Osteoblast (primary cell): ENCODE measurements at regions not wholly inside any gene's neighbourhood (a gene's known extent, or its start where the extent isn't known, plus 50 kb on each side); places are given as distances from the start of the nearest gene placed in this dataset.

Experiments used
- DNase-seq: peaks from one replicate; pipeline ENCODE4 v3.0.0; 2011; ENCODE audit warnings: low spot score, mixed read lengths; ENCODE audit not compliant: insufficient read length; ENCODE audit errors: missing footprints
- H2AFZ ChIP-seq: 2 replicates; pipeline ENCODE4 v1.6.0; 2011; ENCODE audit warnings: mild to moderate bottlenecking, low read length
- H3K27ac ChIP-seq: 2 replicates; pipeline ENCODE4 v1.5.1; 2011; ENCODE audit warnings: mild to moderate bottlenecking, low read depth, low read length, moderate library complexity
- H3K27me3 ChIP-seq: 2 replicates; pipeline ENCODE4 v1.6.0; 2012; ENCODE audit warnings: mild to moderate bottlenecking, control low read depth, inconsistent platforms, low read length, moderate library complexity; ENCODE audit not compliant: insufficient read depth
- H3K36me3 ChIP-seq: 2 replicates; pipeline ENCODE4 v1.5.1; 2011; ENCODE audit warnings: mild to moderate bottlenecking, low read length, control low read depth, moderate library complexity; ENCODE audit not compliant: insufficient read depth
- H3K4me1 ChIP-seq: 2 replicates; pipeline ENCODE4 v1.5.1; 2011; ENCODE audit warnings: mild to moderate bottlenecking, low read length, control low read depth, moderate library complexity; ENCODE audit not compliant: insufficient read depth
- H3K4me2 ChIP-seq: 2 replicates; pipeline ENCODE4 v1.6.0; 2011; ENCODE audit warnings: mild to moderate bottlenecking, low read length; ENCODE audit not compliant: insufficient read depth
- H3K4me3 ChIP-seq: fragments of 200-600 bp; sonication (generic); 3 replicates; pipeline ENCODE4 v1.5.1; 2012; ENCODE audit warnings: mild to moderate bottlenecking, low read length, inconsistent platforms; ENCODE audit not compliant: insufficient read depth
- H3K79me2 ChIP-seq: 2 replicates; pipeline ENCODE4 v1.6.0; 2012; ENCODE audit warnings: mild to moderate bottlenecking, low read length, control low read depth, inconsistent platforms; ENCODE audit not compliant: insufficient read depth
- H3K9me3 ChIP-seq: 2 replicates; pipeline ENCODE4 v1.5.1; 2011; ENCODE audit warnings: low read depth, low read length, control low read depth
- H4K20me1 ChIP-seq: 2 replicates; pipeline ENCODE4 v1.6.0; 2012; ENCODE audit warnings: mild to moderate bottlenecking, low read length, control low read depth; ENCODE audit not compliant: insufficient read depth
- CTCF ChIP-seq: IDR thresholded peaks from 2 replicates; pipeline ENCODE4 v1.5.1; 2011; ENCODE audit warnings: mild to moderate bottlenecking, low read depth, low read length, moderate library complexity; ENCODE audit errors: extremely low read depth

GRCh38 chr10:58955615-58956014 lies 220.8 kb upstream of the PHYHIPL start:
- no peak for DNase-seq
- Histone ChIP-seq H3K79me2 (no peaks in the 10 kb centered on the region), H3K4me2 (no peak overlapping the region), H3K27me3 (no peaks in the 10 kb centered on the region), H2AFZ (no peak overlapping the region), H3K36me3 (no peaks in the 10 kb centered on the region), H3K27ac (no peak overlapping the region), H4K20me1 (no peaks in the 10 kb centered on the region), H3K4me3 (no peak overlapping the region), H3K4me1 (peaks cover 29% of the 10 kb centered on the region), H3K9me3 (no peaks in the 10 kb centered on the region)
- TF ChIP-seq CTCF = no peak

- no peaks in the 10 kb centered on the region for H3K79me2 ChIP-seq
- H3K27me3 ChIP-seq = no peaks in the 10 kb centered on the region
- peaks cover 17% of the 10 kb centered on the region for H3K4me1 ChIP-seq
- DNase-seq = no peak
- no peaks in the 10 kb centered on the region for H3K9me3 ChIP-seq
- no peak overlapping the region for H2AFZ ChIP-seq
- no peaks in the 10 kb centered on the region for H4K20me1 ChIP-seq
- no peak overlapping the region for H3K4me3 ChIP-seq
- no peak overlapping the region for H3K4me2 ChIP-seq
- H3K27ac ChIP-seq = no peak overlapping the region
- TF ChIP-seq CTCF = no peak
- H3K36me3 ChIP-seq = no peaks in the 10 kb centered on the region
These were observed 219.5 kb upstream of the PHYHIPL start for GRCh38 chr10:58956926-58957325.

GRCh38 chr10:58957517-58957916 lies 218.9 kb upstream of the PHYHIPL start:
- Histone ChIP-seq H2AFZ (no peak overlapping the region), H3K79me2 (no peaks in the 10 kb centered on the region), H3K4me1 (peaks cover 11% of the 10 kb centered on the region), H3K36me3 (no peaks in the 10 kb centered on the region), H3K27me3 (no peaks in the 10 kb centered on the region), H3K27ac (no peak overlapping the region), H3K9me3 (no peaks in the 10 kb centered on the region), H3K4me3 (no peak overlapping the region), H3K4me2 (no peak overlapping the region), H4K20me1 (no peaks in the 10 kb centered on the region)
- DNase-seq = no peak
- no peak for TF ChIP-seq CTCF

GRCh38 chr10:58963101-58963534 lies 213.3 kb upstream of the PHYHIPL start:
- Histone ChIP-seq H4K20me1 (no peaks in the 10 kb centered on the region), H3K27me3 (peaks cover 13% of the 10 kb centered on the region), H3K79me2 (no peaks in the 10 kb centered on the region), H3K36me3 (no peaks in the 10 kb centered on the region), H3K4me1 (no peaks in the 10 kb centered on the region), H3K4me3 (no peak overlapping the region), H3K9me3 (no peaks in the 10 kb centered on the region), H2AFZ (no peak overlapping the region), H3K27ac (no peak overlapping the region), H3K4me2 (no peak overlapping the region)
- DNase-seq = no peak
- peak; percentile 33 for TF ChIP-seq CTCF
